ENCODE measurements at regions not wholly inside any gene's neighbourhood (a gene's known extent, or its start where the extent isn't known, plus 50 kb on each side); places are given as distances from the start of the nearest gene placed in this dataset.

DNA sequence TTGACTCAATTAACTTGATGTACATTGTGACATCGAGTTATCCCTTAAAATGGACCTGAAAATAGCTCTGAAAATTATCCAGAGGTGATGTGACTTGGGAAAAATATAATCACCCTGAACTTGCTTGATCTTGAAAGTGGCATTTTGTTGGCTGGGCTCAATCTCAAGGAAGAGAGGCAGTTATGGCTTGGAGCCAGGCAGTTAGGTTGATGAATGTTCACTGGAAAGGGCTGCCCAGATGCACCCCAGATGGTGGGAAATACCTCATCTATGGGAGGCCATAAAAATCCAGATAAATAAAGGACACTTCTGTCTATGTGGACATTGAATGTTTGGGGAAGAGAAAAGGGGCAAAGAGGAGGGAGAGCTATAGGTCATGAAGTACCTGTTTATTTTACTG lies 55.7 kb upstream of the OR5AN1 start:
- Histone ChIP-seq H3K27ac (no peak overlapping the region), H3K36me3 (no peaks in the 10 kb centered on the region), H3K4me1 (no peaks in the 10 kb centered on the region), H3K4me3 (no peak overlapping the region), H3K27me3 (no peaks in the 10 kb centered on the region), H3K9me3 (no peaks in the 10 kb centered on the region)
- intact Hi-C loops (cut with DNase I) = no loop called here
- DNase-seq (ENCODE audit: low spot score in 2 of 2) = no peak
- TF ChIP-seq, protein P1, sequence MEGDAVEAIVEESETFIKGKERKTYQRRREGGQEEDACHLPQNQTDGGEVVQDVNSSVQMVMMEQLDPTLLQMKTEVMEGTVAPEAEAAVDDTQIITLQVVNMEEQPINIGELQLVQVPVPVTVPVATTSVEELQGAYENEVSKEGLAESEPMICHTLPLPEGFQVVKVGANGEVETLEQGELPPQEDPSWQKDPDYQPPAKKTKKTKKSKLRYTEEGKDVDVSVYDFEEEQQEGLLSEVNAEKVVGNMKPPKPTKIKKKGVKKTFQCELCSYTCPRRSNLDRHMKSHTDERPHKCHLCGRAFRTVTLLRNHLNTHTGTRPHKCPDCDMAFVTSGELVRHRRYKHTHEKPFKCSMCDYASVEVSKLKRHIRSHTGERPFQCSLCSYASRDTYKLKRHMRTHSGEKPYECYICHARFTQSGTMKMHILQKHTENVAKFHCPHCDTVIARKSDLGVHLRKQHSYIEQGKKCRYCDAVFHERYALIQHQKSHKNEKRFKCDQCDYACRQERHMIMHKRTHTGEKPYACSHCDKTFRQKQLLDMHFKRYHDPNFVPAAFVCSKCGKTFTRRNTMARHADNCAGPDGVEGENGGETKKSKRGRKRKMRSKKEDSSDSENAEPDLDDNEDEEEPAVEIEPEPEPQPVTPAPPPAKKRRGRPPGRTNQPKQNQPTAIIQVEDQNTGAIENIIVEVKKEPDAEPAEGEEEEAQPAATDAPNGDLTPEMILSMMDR (IDR thresholded peaks at IDR 0.05) = no peak

DNA sequence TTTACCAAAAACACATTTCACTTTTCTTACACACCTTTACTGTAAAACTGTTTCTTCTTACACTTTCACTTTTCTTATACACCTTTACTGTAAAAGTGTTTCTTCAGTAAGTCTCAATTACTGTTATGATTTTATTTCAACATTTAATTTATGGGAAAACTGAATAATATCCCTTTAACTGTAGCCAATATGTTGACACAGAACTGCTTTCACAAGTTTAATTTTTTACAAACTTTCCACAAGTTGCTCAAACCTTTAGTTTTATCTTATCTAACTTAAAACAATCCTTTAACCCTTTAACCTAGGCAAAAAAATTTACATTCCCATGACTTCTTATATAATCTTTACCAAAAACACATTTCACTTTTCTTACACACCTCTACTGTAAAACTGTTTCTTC lies 63.3 kb upstream of the OR5AN1 start:
- intact Hi-C loops (cut with DNase I) = no loop called here
- Histone ChIP-seq H3K36me3 (no peaks in the 10 kb centered on the region), H3K27ac (no peak overlapping the region), H3K4me3 (no peak overlapping the region), H3K4me1 (no peaks in the 10 kb centered on the region), H3K27me3 (no peaks in the 10 kb centered on the region), H3K9me3 (no peaks in the 10 kb centered on the region)
- TF ChIP-seq, protein P1 (IDR thresholded peaks at IDR 0.05) = no peak
- DNase-seq (ENCODE audit: low spot score in 2 of 2) = no peak

DNA sequence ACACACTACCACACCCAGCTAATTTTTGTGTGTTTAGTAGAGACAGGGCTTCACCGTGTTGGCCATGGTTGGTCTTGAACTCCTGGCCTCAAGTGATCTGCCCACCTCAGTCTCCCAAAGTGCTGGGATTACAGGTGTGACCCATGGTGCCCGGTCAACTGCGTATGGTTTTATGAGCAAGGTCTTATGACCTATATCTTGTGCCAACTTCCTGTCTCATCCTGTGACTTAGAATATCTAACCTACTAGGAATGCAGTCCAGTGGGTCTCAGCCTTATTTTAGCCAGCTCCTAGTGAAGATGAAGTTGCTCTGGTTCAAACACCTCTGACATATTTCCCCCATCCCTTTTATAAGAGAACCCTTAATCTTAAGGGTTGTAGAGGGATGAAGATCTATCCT lies 66.1 kb upstream of the OR5AN1 start:
- Histone ChIP-seq H3K4me1 (no peaks in the 10 kb centered on the region), H3K36me3 (no peaks in the 10 kb centered on the region), H3K27ac (no peak overlapping the region), H3K9me3 (no peaks in the 10 kb centered on the region), H3K4me3 (no peak overlapping the region), H3K27me3 (no peaks in the 10 kb centered on the region)
- TF ChIP-seq, protein P1 (IDR thresholded peaks at IDR 0.05) = no peak
- no peak for DNase-seq (ENCODE audit: low spot score in 2 of 2)
- intact Hi-C loops (cut with DNase I) = no loop called here

DNA sequence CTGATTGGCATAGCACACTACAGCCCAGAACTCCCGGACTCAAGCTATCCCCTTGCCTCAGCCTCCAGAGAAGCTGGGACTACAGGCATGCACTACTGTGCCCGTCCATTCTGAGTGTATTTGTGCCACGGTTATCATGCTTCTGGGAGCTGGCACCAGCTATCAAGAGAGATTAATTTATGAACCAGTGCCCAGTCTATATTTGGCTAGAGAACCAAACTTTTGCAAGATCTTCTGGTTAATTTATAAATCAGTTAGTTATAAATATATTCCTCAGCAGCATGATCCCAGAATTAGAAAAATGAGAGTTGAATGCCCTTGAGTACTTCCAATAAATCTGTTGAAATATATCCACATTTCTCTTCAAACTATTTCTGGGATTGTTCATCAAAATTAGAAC lies 67.5 kb upstream of the OR5AN1 start:
- intact Hi-C loops (cut with DNase I) = no loop called here
- Histone ChIP-seq H3K4me1 (no peaks in the 10 kb centered on the region), H3K4me3 (no peak overlapping the region), H3K27me3 (no peaks in the 10 kb centered on the region), H3K27ac (no peak overlapping the region), H3K9me3 (no peaks in the 10 kb centered on the region), H3K36me3 (no peaks in the 10 kb centered on the region)
- TF ChIP-seq, protein P1 (IDR thresholded peaks at IDR 0.05) = no peak
- no peak for DNase-seq (ENCODE audit: low spot score in 2 of 2)

DNA sequence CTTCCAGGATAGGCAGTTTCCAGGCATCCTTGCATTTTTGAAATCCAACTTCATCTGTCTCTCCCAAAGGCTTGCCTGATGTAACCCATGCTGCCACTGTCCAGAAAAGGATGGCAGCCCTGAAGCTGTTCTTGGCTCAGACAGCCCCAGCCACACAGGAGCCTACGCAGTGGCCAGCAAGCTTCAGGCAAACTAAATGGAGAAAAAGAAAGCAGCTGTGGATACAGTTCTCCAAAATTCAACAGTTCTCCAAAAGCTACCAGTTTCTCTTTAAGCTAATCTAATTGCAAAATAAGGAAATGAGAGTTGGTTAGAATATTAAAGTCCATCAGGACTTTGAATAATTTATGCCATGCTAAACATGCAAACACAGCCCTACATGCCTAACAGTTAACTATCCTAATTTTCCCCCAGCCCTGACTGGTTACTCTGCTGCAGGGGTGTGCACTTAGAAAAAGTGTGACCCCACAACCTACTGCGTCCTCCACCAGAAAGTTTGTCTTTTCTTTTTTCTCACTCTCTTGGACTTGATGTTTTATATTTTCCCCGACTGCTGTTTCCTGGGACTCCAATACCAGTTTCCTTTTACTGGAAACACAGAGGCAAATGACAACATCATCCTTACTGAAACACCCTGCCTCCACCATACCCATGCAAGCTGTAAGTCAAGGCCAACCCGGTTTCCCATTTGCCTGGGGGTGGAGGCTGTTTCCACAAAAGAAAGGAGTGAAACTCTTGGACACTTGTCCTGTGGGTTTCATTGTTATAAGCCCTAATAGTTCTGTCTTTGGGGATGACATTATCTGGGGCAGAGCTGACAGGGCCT lies 69.1 kb upstream of the OR5AN1 start:
- intact Hi-C loops (cut with DNase I) = no loop called here

More for the DNA sequence above, 69.1 kb upstream of the OR5AN1 start:
- Histone ChIP-seq H3K27ac (no peak overlapping the region), H3K4me1 (no peaks in the 10 kb centered on the region), H3K36me3 (no peaks in the 10 kb centered on the region), H3K9me3 (no peaks in the 10 kb centered on the region), H3K4me3 (no peak overlapping the region), H3K27me3 (no peaks in the 10 kb centered on the region)
- TF ChIP-seq, protein P1 (IDR thresholded peaks at IDR 0.05) = no peak
- no peak for DNase-seq (ENCODE audit: low spot score in 2 of 2)
